ENCODE measurements at regions not wholly inside any gene's neighbourhood (a gene's known extent, or its start where the extent isn't known, plus 50 kb on each side); places are given as distances from the start of the nearest gene placed in this dataset.

- no peak for TF ChIP-seq ZFP30 (CRISPR knock-in tag; IDR thresholded peaks at IDR 0.05)
- no peak for TF ChIP-seq ZNF70 (CRISPR knock-in tag; IDR thresholded peaks at IDR 0.05)
- no peak for TF ChIP-seq ZNF565 (CRISPR knock-in tag; conservative IDR thresholded peaks at IDR 0.05; ENCODE audit: low read depth)
- TF ChIP-seq PATZ1 (CRISPR knock-in tag; IDR thresholded peaks at IDR 0.05; ENCODE audit: borderline replicate concordance) = no peak
- 0 out of 2 replicates have a peak, but pooled peaks have one; percentile 17 for TF ChIP-seq ISL1 (CRISPR knock-in tag; IDR thresholded peaks at IDR 0.05)
- no peak for TF ChIP-seq CSDC2 (CRISPR knock-in tag; IDR thresholded peaks at IDR 0.05)
- no peak for TF ChIP-seq ZNF8 (CRISPR knock-in tag; IDR thresholded peaks at IDR 0.05)
- no peak for TF ChIP-seq ZFP3 (CRISPR knock-in tag; IDR thresholded peaks at IDR 0.05)
- no peak for TF ChIP-seq ARNTL (CRISPR knock-in tag; IDR thresholded peaks at IDR 0.05; ENCODE audit: borderline replicate concordance, low read depth)
- TF ChIP-seq RARB (CRISPR knock-in tag; IDR thresholded peaks at IDR 0.05) = no peak
- TF ChIP-seq ZC3H10 (CRISPR knock-in tag; IDR thresholded peaks at IDR 0.05) = no peak
Measured at GRCh38 chr11:22510010-22510409, 115.6 kb downstream of the FANCF start.

Measured in SK-N-SH treated with all-trans-retinoic acid at 6 μM for 48 hours (cell line).